Dendritic cell treated with granulocyte-macrophage colony-stimulating factor and Interleukin-4, amounts not matched to agents 40 ng/mL and 50 ng/mL, for 4 days (primary cell): ENCODE measurements at regions not wholly inside any gene's neighbourhood (a gene's known extent, or its start where the extent isn't known, plus 50 kb on each side); places are given as distances from the start of the nearest gene placed in this dataset.

ENCODE experiments used
- H3K27ac Mint-ChIP-seq: one replicate; pipeline ENCODE4 v1.8.0; 2022; ENCODE audit warnings: mild to moderate bottlenecking, mixed read lengths
- H3K27me3 Mint-ChIP-seq: one replicate; pipeline ENCODE4 v1.8.0; 2022; ENCODE audit warnings: mild to moderate bottlenecking, mixed read lengths
- H3K36me3 Mint-ChIP-seq: one replicate; pipeline ENCODE4 v1.8.0; 2022; ENCODE audit warnings: low read depth, mixed read lengths
- H3K4me1 Mint-ChIP-seq: one replicate; pipeline ENCODE4 v1.8.0; 2022; ENCODE audit warnings: low read depth, mixed read lengths
- H3K4me3 Mint-ChIP-seq: one replicate; pipeline ENCODE4 v1.8.0; 2022; ENCODE audit warnings: mild to moderate bottlenecking, moderate library complexity, mixed read lengths
- H3K9me3 Mint-ChIP-seq: one replicate; pipeline ENCODE4 v1.8.0; 2022; ENCODE audit warnings: mixed read lengths
- intact Hi-C: fragments of 100-400 bp; cut with micrococcal nuclease; formaldehyde crosslinking; loops from one replicate; pipeline ENCODE4 v1.15.0; 2022

- Mint-ChIP-seq H3K27me3 (no peaks in the 10 kb centered on the region), H3K36me3 (no peaks in the 10 kb centered on the region), H3K27ac (no peak overlapping the region), H3K9me3 (peaks cover 15% of the 10 kb centered on the region), H3K4me3 (no peak overlapping the region), H3K4me1 (no peaks in the 10 kb centered on the region)
- intact Hi-C loops = no loop called here
Observed at GRCh38 chr16:6527646-6528045, 805.0 kb upstream of the RBFOX1 start.

DNA sequence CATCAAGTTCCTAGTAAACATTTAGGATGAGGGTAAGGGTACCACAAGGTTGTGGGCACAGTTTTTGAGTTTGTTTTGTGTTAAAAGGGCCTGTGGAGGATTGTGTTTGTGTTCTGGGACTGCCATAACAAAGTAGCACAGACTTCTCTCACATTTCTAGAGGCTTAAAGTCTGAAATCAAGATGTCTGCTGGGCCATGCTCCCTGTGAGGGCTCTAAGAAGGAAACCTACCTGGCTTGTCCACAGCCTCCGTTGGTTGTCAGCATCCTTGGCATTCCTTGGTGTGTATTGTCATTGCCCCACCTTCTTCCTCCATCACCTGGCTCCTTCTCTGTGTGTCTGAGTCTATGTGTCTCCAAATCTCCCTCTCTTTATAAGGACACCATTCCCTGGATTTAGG lies 808.1 kb upstream of the RBFOX1 start:
- Mint-ChIP-seq H3K4me1 (no peaks in the 10 kb centered on the region), H3K4me3 (no peak overlapping the region), H3K27me3 (no peaks in the 10 kb centered on the region), H3K36me3 (no peaks in the 10 kb centered on the region), H3K9me3 (peaks cover 16% of the 10 kb centered on the region), H3K27ac (no peak overlapping the region)
- intact Hi-C loops = no loop called here

DNA sequence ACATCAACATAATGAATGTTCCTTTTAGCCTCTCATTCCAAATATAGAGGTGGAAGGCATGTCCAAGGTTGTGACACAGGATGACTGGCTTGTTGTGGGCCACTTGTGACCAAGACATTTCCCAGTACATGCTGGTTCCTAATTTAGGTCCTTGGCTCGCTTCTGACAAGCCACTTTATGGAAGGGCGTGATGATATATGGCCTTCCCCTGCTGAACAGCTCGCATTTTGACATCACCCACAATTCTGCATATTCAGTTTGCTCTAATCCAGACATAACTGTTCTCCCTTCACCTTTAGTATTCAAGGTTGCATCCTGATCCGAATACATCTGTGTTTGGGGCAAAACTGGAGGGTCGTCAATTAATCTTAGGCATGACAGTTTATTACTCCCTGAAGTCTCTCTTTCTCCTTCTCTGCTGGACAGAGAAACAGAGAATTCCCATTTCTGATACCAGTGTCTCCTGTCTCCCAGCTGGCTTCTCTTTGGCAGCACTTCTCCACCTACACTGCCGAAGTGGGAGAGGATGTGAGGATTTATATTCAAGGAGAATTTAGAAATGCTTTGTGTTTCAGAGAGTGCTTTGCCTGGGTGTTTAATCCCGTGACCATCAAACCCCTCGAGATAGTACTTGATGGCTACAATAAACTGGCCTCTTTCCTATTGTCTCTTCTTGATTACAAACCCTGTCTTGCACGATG lies 815.5 kb upstream of the RBFOX1 start:
- no peaks in the 10 kb centered on the region for H3K36me3 Mint-ChIP-seq
- no peak overlapping the region for H3K4me3 Mint-ChIP-seq
- no peak overlapping the region for H3K27ac Mint-ChIP-seq
- H3K27me3 Mint-ChIP-seq = no peaks in the 10 kb centered on the region
- intact Hi-C loops = no loop called here
- no peaks in the 10 kb centered on the region for H3K4me1 Mint-ChIP-seq
- H3K9me3 Mint-ChIP-seq = peaks cover 13% of the 10 kb centered on the region

- H3K27me3 Mint-ChIP-seq = no peaks in the 10 kb centered on the region
- no peak overlapping the region for H3K27ac Mint-ChIP-seq
- H3K4me3 Mint-ChIP-seq = no peak overlapping the region
- intact Hi-C loops = no loop called here
- H3K4me1 Mint-ChIP-seq = no peaks in the 10 kb centered on the region
- H3K36me3 Mint-ChIP-seq = no peaks in the 10 kb centered on the region
- H3K9me3 Mint-ChIP-seq = peaks cover 13% of the 10 kb centered on the region
Observed at GRCh38 chr16:6512512-6512911, 820.1 kb upstream of the RBFOX1 start.

- no peaks in the 10 kb centered on the region for H3K27me3 Mint-ChIP-seq
- intact Hi-C loops = no loop called here
- no peak overlapping the region for H3K4me3 Mint-ChIP-seq
- peaks cover 21% of the 10 kb centered on the region for H3K9me3 Mint-ChIP-seq
- no peaks in the 10 kb centered on the region for H3K4me1 Mint-ChIP-seq
- H3K27ac Mint-ChIP-seq = no peak overlapping the region
- no peaks in the 10 kb centered on the region for H3K36me3 Mint-ChIP-seq
Observed at GRCh38 chr16:6510261-6510660, 822.4 kb upstream of the RBFOX1 start.

GRCh38 chr16:6499413-6499812 lies 833.2 kb upstream of the RBFOX1 start:
- Mint-ChIP-seq H3K4me1 (no peaks in the 10 kb centered on the region), H3K9me3 (no peaks in the 10 kb centered on the region), H3K4me3 (no peak overlapping the region), H3K36me3 (no peaks in the 10 kb centered on the region), H3K27ac (no peak overlapping the region), H3K27me3 (no peaks in the 10 kb centered on the region)
- intact Hi-C loops = no loop called here

GRCh38 chr16:6498858-6499257 lies 833.8 kb upstream of the RBFOX1 start:
- H3K27me3 Mint-ChIP-seq = no peaks in the 10 kb centered on the region
- H3K9me3 Mint-ChIP-seq = no peaks in the 10 kb centered on the region
- no peak overlapping the region for H3K4me3 Mint-ChIP-seq
- H3K27ac Mint-ChIP-seq = no peak overlapping the region
- H3K4me1 Mint-ChIP-seq = no peaks in the 10 kb centered on the region
- intact Hi-C loops = no loop called here
- H3K36me3 Mint-ChIP-seq = no peaks in the 10 kb centered on the region

DNA sequence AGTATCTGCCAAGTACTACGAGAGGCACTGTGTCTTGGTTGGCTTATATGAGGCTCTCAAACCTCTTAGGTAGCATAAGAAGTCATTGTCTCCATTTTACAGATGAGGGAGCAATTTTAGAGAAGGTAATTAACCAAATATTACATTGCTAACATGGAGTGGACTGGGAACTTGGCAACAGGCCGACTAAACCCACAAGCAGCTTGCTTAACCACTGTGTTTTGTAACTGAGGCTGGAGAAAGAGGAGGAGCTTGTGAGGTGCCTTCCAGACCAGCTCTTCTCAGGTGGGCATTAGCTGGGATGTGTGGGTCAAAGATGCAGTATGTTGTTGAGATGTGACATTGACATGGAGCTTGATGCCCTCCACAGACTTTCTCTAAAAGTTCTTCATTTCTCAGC lies 835.6 kb upstream of the RBFOX1 start:
- Mint-ChIP-seq H3K36me3 (no peaks in the 10 kb centered on the region), H3K4me1 (no peaks in the 10 kb centered on the region), H3K27ac (no peak overlapping the region), H3K4me3 (no peak overlapping the region), H3K9me3 (no peaks in the 10 kb centered on the region), H3K27me3 (no peaks in the 10 kb centered on the region)
- intact Hi-C loops = no loop called here

GRCh38 chr16:6495486-6496210 lies 837.0 kb upstream of the RBFOX1 start:
- intact Hi-C loops = no loop called here
- no peak overlapping the region for H3K4me3 Mint-ChIP-seq
- H3K36me3 Mint-ChIP-seq = no peaks in the 10 kb centered on the region
- no peak overlapping the region for H3K27ac Mint-ChIP-seq
- no peaks in the 10 kb centered on the region for H3K9me3 Mint-ChIP-seq
- no peaks in the 10 kb centered on the region for H3K4me1 Mint-ChIP-seq
- H3K27me3 Mint-ChIP-seq = no peaks in the 10 kb centered on the region

DNA sequence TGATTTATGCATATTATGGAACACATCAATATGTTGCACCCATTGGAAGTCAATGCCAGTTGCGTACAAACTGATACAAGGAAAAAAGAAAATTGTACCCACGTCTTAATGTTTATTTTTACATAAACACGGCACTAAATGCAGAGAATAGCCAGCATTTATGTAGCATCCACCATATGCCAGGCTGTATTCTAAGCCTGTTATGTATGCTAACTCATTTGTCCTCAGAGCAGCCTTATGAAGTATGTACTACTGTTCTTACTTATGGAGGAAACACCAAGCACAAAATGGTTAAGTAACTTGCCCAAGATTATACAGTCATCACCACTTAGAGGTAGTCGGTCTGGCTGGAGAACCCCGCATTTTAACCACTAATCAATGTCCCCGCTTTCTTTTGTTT lies 837.9 kb upstream of the RBFOX1 start:
- intact Hi-C loops = no loop called here
- no peak overlapping the region for H3K27ac Mint-ChIP-seq
- H3K36me3 Mint-ChIP-seq = no peaks in the 10 kb centered on the region
- H3K4me3 Mint-ChIP-seq = no peak overlapping the region
- no peaks in the 10 kb centered on the region for H3K4me1 Mint-ChIP-seq
- no peaks in the 10 kb centered on the region for H3K9me3 Mint-ChIP-seq
- H3K27me3 Mint-ChIP-seq = no peaks in the 10 kb centered on the region

- intact Hi-C loops = no loop called here
- Mint-ChIP-seq H3K27me3 (no peaks in the 10 kb centered on the region), H3K27ac (no peak overlapping the region), H3K9me3 (no peaks in the 10 kb centered on the region), H3K36me3 (no peaks in the 10 kb centered on the region), H3K4me3 (no peak overlapping the region), H3K4me1 (no peaks in the 10 kb centered on the region)
Observed at GRCh38 chr16:6493555-6493954, 839.1 kb upstream of the RBFOX1 start.

DNA sequence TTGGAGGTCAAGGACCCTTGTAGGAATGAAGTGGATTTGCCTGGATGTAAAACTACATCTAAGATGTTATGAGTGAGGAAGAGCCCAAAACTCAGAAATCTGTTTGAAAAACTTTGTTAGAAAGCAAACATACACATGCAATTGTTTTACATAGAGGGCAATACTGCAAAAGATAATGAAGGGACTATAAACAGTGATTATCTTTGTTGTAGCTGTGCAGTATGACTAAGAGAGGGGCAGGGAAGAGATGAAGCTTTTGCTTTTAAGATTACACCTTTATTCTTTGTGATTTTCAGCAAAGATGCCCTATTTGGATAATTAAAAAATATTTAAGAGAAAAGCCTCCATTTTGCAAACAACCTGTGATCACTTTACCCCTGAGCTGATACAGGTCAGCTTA lies 839.9 kb upstream of the RBFOX1 start:
- intact Hi-C loops = no loop called here
- Mint-ChIP-seq H3K4me1 (no peaks in the 10 kb centered on the region), H3K27ac (no peak overlapping the region), H3K27me3 (no peaks in the 10 kb centered on the region), H3K4me3 (no peak overlapping the region), H3K9me3 (no peaks in the 10 kb centered on the region), H3K36me3 (no peaks in the 10 kb centered on the region)

- no peak overlapping the region for H3K27ac Mint-ChIP-seq
- H3K27me3 Mint-ChIP-seq = peaks cover 32% of the 10 kb centered on the region
- intact Hi-C loops = no loop called here
- H3K4me3 Mint-ChIP-seq = no peak overlapping the region
- no peaks in the 10 kb centered on the region for H3K36me3 Mint-ChIP-seq
- H3K4me1 Mint-ChIP-seq = no peaks in the 10 kb centered on the region
- no peaks in the 10 kb centered on the region for H3K9me3 Mint-ChIP-seq
Observed at GRCh38 chr16:6484935-6485334, 847.7 kb upstream of the RBFOX1 start.

DNA sequence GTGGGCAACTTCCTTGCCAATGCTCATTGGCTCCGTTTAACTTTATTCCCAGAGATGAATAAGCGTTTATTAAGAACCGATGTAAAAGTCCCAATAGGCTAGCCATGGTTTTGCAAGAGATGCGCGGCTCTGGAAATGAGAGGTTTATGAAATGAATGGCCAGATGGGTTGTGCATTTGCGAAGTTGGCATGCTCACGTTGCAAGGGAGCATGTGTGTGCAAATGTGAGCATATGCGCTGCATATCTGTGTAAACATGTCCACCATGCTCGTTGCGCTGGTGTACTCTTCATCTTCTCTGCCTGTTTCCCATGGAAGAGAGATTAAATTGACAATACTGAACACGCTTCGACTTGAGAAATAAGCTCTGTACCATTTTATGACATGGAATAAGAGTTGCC lies 848.6 kb upstream of the RBFOX1 start:
- Mint-ChIP-seq H3K36me3 (no peaks in the 10 kb centered on the region), H3K4me3 (no peak overlapping the region), H3K27ac (no peak overlapping the region), H3K27me3 (peaks cover 32% of the 10 kb centered on the region), H3K4me1 (no peaks in the 10 kb centered on the region), H3K9me3 (peaks cover 3% of the 10 kb centered on the region)
- intact Hi-C loops = no loop called here
